SW480 (cell line): ENCODE measurements at regions not wholly inside any gene's neighbourhood (a gene's known extent, or its start where the extent isn't known, plus 50 kb on each side); places are given as distances from the start of the nearest gene placed in this dataset.

Experiments
- DNase-seq: peaks from one replicate; pipeline ENCODE4 v3.0.0-alpha.2; 2016; ENCODE audit warnings: low spot score

- no peak for DNase-seq
Observed at GRCh38 chr9:18073002-18073401, 401.0 kb upstream of the ADAMTSL1 start.

- DNase-seq: no peak
Observed at GRCh38 chr9:18074041-18074440, 399.9 kb upstream of the ADAMTSL1 start.

GRCh38 chr9:18075253-18075952 is 398.6 kb upstream of the ADAMTSL1 start:
- DNase-seq: no peak

GRCh38 chr9:18077941-18078678 is 395.8 kb upstream of the ADAMTSL1 start:
- DNase-seq: no peak

- DNase-seq: no peak
Observed at GRCh38 chr9:18092138-18092537, 381.8 kb upstream of the ADAMTSL1 start.

- no peak for DNase-seq
Observed at GRCh38 chr9:18106006-18106560, 367.9 kb upstream of the ADAMTSL1 start.

GRCh38 chr9:18109675-18110074 is 364.3 kb upstream of the ADAMTSL1 start:
- DNase-seq: no peak

GRCh38 chr9:18111146-18111545 is 362.8 kb upstream of the ADAMTSL1 start:
- no peak for DNase-seq

- no peak for DNase-seq
Observed at GRCh38 chr9:18114559-18115475, 359.1 kb upstream of the ADAMTSL1 start.

- no peak for DNase-seq
Observed at GRCh38 chr9:18118268-18118667, 355.7 kb upstream of the ADAMTSL1 start.

GRCh38 chr9:18122171-18122570 is 351.8 kb upstream of the ADAMTSL1 start:
- DNase-seq: no peak

- DNase-seq: no peak
Observed at GRCh38 chr9:18124760-18125159, 349.2 kb upstream of the ADAMTSL1 start.

- DNase-seq: no peak
Observed at GRCh38 chr9:18126831-18127498, 347.0 kb upstream of the ADAMTSL1 start.

GRCh38 chr9:18127499-18127875 is 346.5 kb upstream of the ADAMTSL1 start:
- no peak for DNase-seq

- DNase-seq: no peak
Observed at GRCh38 chr9:18129809-18130334, 344.1 kb upstream of the ADAMTSL1 start.

GRCh38 chr9:18136354-18136994 is 337.5 kb upstream of the ADAMTSL1 start:
- DNase-seq: no peak

GRCh38 chr9:18137815-18138214 is 336.1 kb upstream of the ADAMTSL1 start:
- no peak for DNase-seq

- no peak for DNase-seq
Observed at GRCh38 chr9:18138656-18139055, 335.3 kb upstream of the ADAMTSL1 start.

- no peak for DNase-seq
Observed at GRCh38 chr9:18141681-18142080, 332.3 kb upstream of the ADAMTSL1 start.

GRCh38 chr9:18143073-18143745 is 330.7 kb upstream of the ADAMTSL1 start:
- no peak for DNase-seq
